GM12878 (cell line): ENCODE measurements at regions not wholly inside any gene's neighbourhood (a gene's known extent, or its start where the extent isn't known, plus 50 kb on each side); places are given as distances from the start of the nearest gene placed in this dataset.

Experiments
- ATAC-seq: fragments of 200-7000 bp; cut with Tn5 transposase; 3 replicates; pipeline ENCODE4 v1.9.1; 2020; ENCODE audit warnings: mild to moderate bottlenecking, moderate library complexity
- BruUV-seq: library from RNA; stranded (reverse); fragments of 400-500 nt; replicated peaks from 2 replicates; lab custom pipeline; 2021; lab: Mats Ljungman, UMichigan
- CTCF ChIA-PET: fragments of 300-600 bp; sonication (Branson Sonifier 250); formaldehyde crosslinking; extraction: SDS; loops from one replicate; lab custom pipeline; 2021; ENCODE audit warnings: inconsistent platforms; lab: Yijun Ruan, JAX
- POLR2A ChIA-PET: fragments of 350-600 bp; formaldehyde crosslinking; extraction: SDS; loops from one replicate; lab custom pipeline; 2021; ENCODE audit warnings: inconsistent platforms; lab: Charles Lee
- RAD21 ChIA-PET: fragments of 300-600 bp; sonication (Branson Sonifier 250); formaldehyde crosslinking; loops from one replicate; lab custom pipeline; 2023; ENCODE audit warnings: antibody characterized with exemption; ENCODE audit not compliant: unreplicated experiment; lab: Charles Lee
- SMC1A ChIA-PET: fragments of 300-600 bp; sonication (Branson Sonifier 250); formaldehyde crosslinking; loops from one replicate; lab custom pipeline; 2023; ENCODE audit not compliant: unreplicated experiment, uncharacterized antibody; lab: Charles Lee
- DNase-seq: peaks from one replicate; pipeline ENCODE4 v3.0.0-alpha.2; 2011; ENCODE audit warnings: low read depth, low spot score
- FAIRE-seq: peaks from 3 replicates; lab custom pipeline; 2011; peaks lifted over from hg19 to GRCh38; lab: Jason Lieb, UNC
- H2AFZ ChIP-seq: 2 replicates; pipeline ENCODE4 v1.6.0; 2011; ENCODE audit warnings: low read depth, low read length, control low read depth; ENCODE audit not compliant: control insufficient read depth
- H3K27ac ChIP-seq: 2 replicates; pipeline ENCODE4 v1.5.1; 2011; ENCODE audit warnings: control low read depth; ENCODE audit not compliant: control insufficient read depth, insufficient read depth
- H3K27me3 ChIP-seq, 2 experiments: replicated peaks in 1 of 2; 2 replicates each; pipeline versions ENCODE4 v1.6.0 to v1.6.1; 2011; ENCODE audit warnings: low read length in 1 of 2; ENCODE audit not compliant: control insufficient read depth in 2 of 2, insufficient read depth in 2 of 2
- H3K36me3 ChIP-seq, 2 experiments: 2 replicates each; pipeline ENCODE4 v1.5.1; 2011; ENCODE audit warnings: low read length in 1 of 2; ENCODE audit not compliant: control insufficient read depth in 2 of 2, insufficient read depth in 2 of 2
- H3K4me1 ChIP-seq: 2 replicates; pipeline ENCODE4 v1.6.1; 2011; ENCODE audit warnings: mild to moderate bottlenecking, low read length, moderate library complexity, mixed read lengths; ENCODE audit not compliant: control insufficient read depth, insufficient read depth
- H3K4me2 ChIP-seq: 2 replicates; pipeline ENCODE4 v1.6.0; 2011; ENCODE audit warnings: control low read depth; ENCODE audit not compliant: control insufficient read depth, insufficient read depth
- H3K4me3 ChIP-seq: fragments of 200-600 bp; sonication (generic); 2 replicates; pipeline ENCODE4 v1.5.1; 2016
- H3K79me2 ChIP-seq: 2 replicates; pipeline ENCODE4 v1.6.0; 2011; ENCODE audit warnings: low read length; ENCODE audit not compliant: control insufficient read depth, insufficient read depth
- H3K9ac ChIP-seq: 2 replicates; pipeline ENCODE4 v1.8.0; 2011; ENCODE audit warnings: low read length, control low read depth, mixed read lengths; ENCODE audit not compliant: control insufficient read depth, insufficient read depth
- H3K9me3 ChIP-seq: replicated peaks from 3 replicates; pipeline ENCODE4 v1.5.1; 2011; ENCODE audit warnings: mild to moderate bottlenecking, low read length; ENCODE audit not compliant: control insufficient read depth, insufficient read depth
- H4K20me1 ChIP-seq: 2 replicates; pipeline ENCODE4 v1.6.0; 2011; ENCODE audit not compliant: control insufficient read depth, insufficient read depth
- REST ChIP-seq: IDR thresholded peaks from 2 replicates; pipeline ENCODE4 v1.6.1; 2012; ENCODE audit warnings: mild to moderate bottlenecking, low read depth, low read length
- WGBS: methylation state at CpG from one replicate; pipeline ENCODE4 v1.1.6; 2016; ENCODE audit warnings: low lambda C conversion rate; ENCODE audit not compliant: insufficient replicate concordance, insufficient coverage; ENCODE audit errors: missing lambda C conversion rate; 5-methylcytosine and 5-hydroxymethylcytosine counted together
- in situ Hi-C: fragments of 300-500 bp; cut with MboI; formaldehyde crosslinking; loops from 9 replicates; pipeline ENCODE4 v1.14.3; 2018; ENCODE audit warnings: mixed read lengths
- intact Hi-C: fragments of 100-400 bp; cut with micrococcal nuclease; formaldehyde crosslinking; loops from one replicate; pipeline ENCODE4 v1.14.2; 2022; ENCODE audit not compliant: unreplicated experiment

GRCh38 chr2:102971701-102972100 lies 209.9 kb downstream of the TMEM182 start:
- RAD21 ChIA-PET, result no interaction called here

More at GRCh38 chr2:102971701-102972100, 209.9 kb downstream of the TMEM182 start:
- Histone ChIP-seq H3K27me3 (no peaks in the 10 kb centered on the region), H3K27ac (no peak overlapping the region), H3K36me3 (no peaks in the 10 kb centered on the region), H2AFZ (no peak overlapping the region), H3K9ac (no peak overlapping the region), H3K4me2 (no peak overlapping the region), H3K79me2 (no peaks in the 10 kb centered on the region), H3K4me3 (no peak overlapping the region), H4K20me1 (no peaks in the 10 kb centered on the region), H3K9me3 (no peaks in the 10 kb centered on the region), H3K4me1 (no peaks in the 10 kb centered on the region)
- DNase-seq (no peak), FAIRE-seq (no peak), ATAC-seq (no peak)
- intact Hi-C loops (no loop called here), in situ Hi-C loops (no loop called here)
- ChIA-PET POLR2A (no interaction called here), CTCF (no interaction called here), SMC1A (no interaction called here)
- no TSS peak for BruUV-seq
- 34% methylated on average over 6 of the region's 6 CpGs for WGBS
- no peak for TF ChIP-seq REST
